HEK293T (cell line): ENCODE measurements at regions not wholly inside any gene's neighbourhood (a gene's known extent, or its start where the extent isn't known, plus 50 kb on each side); places are given as distances from the start of the nearest gene placed in this dataset.

Experiments used
- ARNT ChIP-seq: fragments of 450-650 bp; IDR thresholded peaks from 2 replicates; pipeline ENCODE4 v1.6.1; 2017; ENCODE audit warnings: mild to moderate bottlenecking
- BHLHE40 ChIP-seq: fragments of 450-650 bp; IDR thresholded peaks from 2 replicates; pipeline ENCODE4 v1.6.1; 2016; ENCODE audit warnings: mild to moderate bottlenecking, moderate library complexity, borderline replicate concordance
- FOXA1 ChIP-seq: fragments of 450-650 bp; IDR thresholded peaks from 2 replicates; pipeline ENCODE4 v1.6.1; 2016; ENCODE audit warnings: mild to moderate bottlenecking
- FOXK2 ChIP-seq: fragments of 450-650 bp; IDR thresholded peaks from 2 replicates; pipeline ENCODE4 v1.6.1; 2016; ENCODE audit warnings: mild to moderate bottlenecking
- FOXM1 ChIP-seq: fragments of 450-650 bp; IDR thresholded peaks from 2 replicates; pipeline ENCODE4 v1.6.1; 2017; ENCODE audit warnings: mild to moderate bottlenecking, borderline replicate concordance
- LEF1 ChIP-seq: fragments of 450-650 bp; IDR thresholded peaks from 2 replicates; pipeline ENCODE4 v1.6.1; 2017; ENCODE audit warnings: mild to moderate bottlenecking, borderline replicate concordance
- NFRKB ChIP-seq: fragments of 450-650 bp; IDR thresholded peaks from 2 replicates; pipeline ENCODE4 v1.6.1; 2016; ENCODE audit warnings: mild to moderate bottlenecking, moderate library complexity
- PKNOX1 ChIP-seq: fragments of 450-650 bp; IDR thresholded peaks from 2 replicates; pipeline ENCODE4 v1.6.1; 2016

GRCh38 chr3:139187154-139187553 lies 142.5 kb upstream of the PRR23C start:
- TF ChIP-seq ARNT, result no peak
- TF ChIP-seq FOXK2, result no peak
- no peak for TF ChIP-seq PKNOX1
- TF ChIP-seq FOXM1, result no peak
- no peak for TF ChIP-seq FOXA1
- no peak for TF ChIP-seq NFRKB
- TF ChIP-seq BHLHE40, result no peak
- TF ChIP-seq LEF1, result no peak
